ACHN (cell line): ENCODE measurements at regions not wholly inside any gene's neighbourhood (a gene's known extent, or its start where the extent isn't known, plus 50 kb on each side); places are given as distances from the start of the nearest gene placed in this dataset.

Experiments
- DNase-seq: peaks from one replicate; pipeline ENCODE4 v3.0.0-alpha.2; 2015
- in situ Hi-C: cut with HindIII; loops from 2 replicates; pipeline ENCODE4 v1.10.0; 2017; ENCODE audit warnings: low sequenced_read_pairs, low pct_ligation_motif_present, low pct_unique_long_range_greater_than_20kb

GRCh38 chr2:3138621-3139020 is 239.0 kb downstream of the EIPR1 start:
- in situ Hi-C loops: no loop called here
- no peak for DNase-seq

GRCh38 chr2:3137651-3138300 is 239.8 kb downstream of the EIPR1 start:
- DNase-seq: no peak

DNA sequence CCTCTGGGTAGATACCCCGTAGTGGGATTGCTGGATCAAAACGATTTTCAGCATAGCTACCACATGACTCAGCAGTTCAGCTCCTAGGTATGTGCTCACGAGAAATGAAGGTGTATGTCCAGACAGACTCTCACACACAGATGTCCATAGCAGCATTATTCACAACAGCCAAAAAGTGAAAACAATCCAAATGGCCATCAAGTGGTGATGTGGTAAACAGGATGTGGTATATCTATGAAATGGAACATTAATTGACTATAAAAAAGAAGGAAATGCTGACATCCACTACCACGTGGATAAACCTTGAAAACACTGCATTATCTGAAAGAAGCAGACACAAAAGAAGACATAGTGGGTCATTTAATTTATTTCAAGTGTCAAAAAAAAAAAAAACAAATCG is 241.9 kb downstream of the EIPR1 start:
- no peak for DNase-seq
- in situ Hi-C loops: no loop called here

More at GRCh38 chr2:3137651-3138300, 239.8 kb downstream of the EIPR1 start:
- in situ Hi-C loops: no loop called here

DNA sequence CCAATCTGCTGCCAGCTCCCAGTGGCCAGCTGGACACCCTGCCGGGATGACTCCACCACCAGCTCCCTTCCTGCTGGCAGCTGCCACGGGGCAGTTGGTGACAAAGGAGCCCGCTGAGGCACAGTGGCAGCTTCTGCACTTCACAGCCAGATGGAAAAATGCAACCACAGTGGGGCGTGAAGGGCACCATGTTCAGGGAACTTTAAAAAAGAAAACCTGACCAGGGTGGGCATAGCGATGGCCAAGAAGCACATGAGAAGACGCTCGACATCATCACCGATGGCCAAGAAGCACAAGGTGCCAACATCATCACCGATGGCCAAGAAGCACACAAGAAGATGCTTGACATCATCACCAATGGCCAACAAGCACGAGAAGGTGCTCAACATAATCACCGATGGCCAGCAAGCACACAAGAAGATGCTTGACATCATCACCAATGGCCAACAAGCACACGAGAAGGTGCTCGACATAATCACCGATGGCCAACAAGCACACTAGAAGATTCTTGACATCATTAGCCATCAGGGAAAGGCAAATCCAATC is 243.5 kb downstream of the EIPR1 start:
- DNase-seq: no peak
- in situ Hi-C loops: no loop called here

- no peak for DNase-seq
- in situ Hi-C loops: no loop called here
Observed at GRCh38 chr2:3132966-3133365, 244.7 kb downstream of the EIPR1 start.

- DNase-seq: no peak
- in situ Hi-C loops: no loop called here
Observed at GRCh38 chr2:3132466-3132865, 245.2 kb downstream of the EIPR1 start.

- no peak for DNase-seq
- in situ Hi-C loops: no loop called here
Observed at GRCh38 chr2:3131636-3132326, 245.8 kb downstream of the EIPR1 start.

GRCh38 chr2:3130889-3131635 is 246.6 kb downstream of the EIPR1 start:
- no peak for DNase-seq
- in situ Hi-C loops: no loop called here

- in situ Hi-C loops: no loop called here
- no peak for DNase-seq
Observed at GRCh38 chr2:3130444-3130843, 247.2 kb downstream of the EIPR1 start.

DNA sequence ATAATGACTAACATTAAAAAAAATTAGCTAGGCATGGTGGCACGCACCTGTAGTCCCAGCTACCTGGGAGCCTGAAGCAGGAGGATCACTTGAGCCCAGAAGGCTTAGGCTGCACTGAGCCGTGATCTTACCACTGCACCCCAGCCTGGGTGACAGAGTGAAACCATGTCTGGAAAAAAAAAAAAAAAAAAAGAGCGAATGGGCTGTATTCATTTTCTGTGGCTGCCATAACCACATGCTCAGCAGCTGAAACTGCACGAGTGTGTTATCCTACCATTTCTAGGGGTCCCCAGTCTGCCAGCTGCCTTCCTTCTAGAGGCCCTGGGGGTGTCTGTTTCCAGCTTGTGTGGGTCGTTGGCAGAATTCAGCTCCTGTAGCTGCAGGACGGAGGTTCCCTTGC is 247.8 kb downstream of the EIPR1 start:
- in situ Hi-C loops: no loop called here
- DNase-seq: no peak

- no peak for DNase-seq
- in situ Hi-C loops: no loop called here
Observed at GRCh38 chr2:3128786-3129185, 248.8 kb downstream of the EIPR1 start.

- in situ Hi-C loops: no loop called here
- DNase-seq: no peak
Observed at GRCh38 chr2:3127710-3128109, 249.9 kb downstream of the EIPR1 start.

DNA sequence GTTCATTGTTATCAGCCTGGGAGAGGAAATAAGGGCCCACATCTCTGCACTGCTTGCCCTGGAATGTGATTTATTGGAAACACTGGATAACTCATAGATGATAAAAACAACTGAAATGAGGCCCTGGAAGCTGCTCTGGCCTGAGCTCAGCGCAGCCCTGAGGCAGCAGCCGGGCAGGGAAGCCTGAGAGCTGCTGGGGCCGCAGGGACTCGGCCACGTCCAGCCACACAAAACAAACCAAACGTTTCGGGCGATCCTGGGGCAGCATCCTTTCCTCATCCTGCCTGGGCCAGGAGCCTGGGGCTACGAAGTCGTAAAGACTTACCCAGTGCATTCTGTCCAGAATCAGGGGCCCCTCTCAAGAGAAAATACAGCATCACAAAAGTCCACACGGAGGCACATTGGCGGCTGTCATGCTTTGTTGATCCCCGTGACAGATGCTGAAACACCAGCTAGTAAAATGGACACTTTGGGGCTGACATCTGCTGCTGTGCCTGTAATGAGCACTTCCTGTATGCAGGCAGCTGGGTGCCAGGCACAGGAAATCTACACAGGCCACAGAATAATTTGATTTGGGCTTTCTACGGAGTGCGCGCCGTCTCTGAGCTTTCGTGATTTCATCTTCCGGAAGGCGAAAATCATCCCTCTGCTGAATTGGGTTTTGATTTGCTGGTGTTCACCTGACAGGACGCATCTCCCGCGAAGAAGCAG is 250.6 kb downstream of the EIPR1 start:
- no peak for DNase-seq

GRCh38 chr2:3126171-3126910 is 251.3 kb downstream of the EIPR1 start:
- in situ Hi-C loops: no loop called here
- no peak for DNase-seq

More for the DNA sequence above, 250.6 kb downstream of the EIPR1 start:
- in situ Hi-C loops: no loop called here

- in situ Hi-C loops: no loop called here
- DNase-seq: no peak
Observed at GRCh38 chr2:3125761-3126130, 251.9 kb downstream of the EIPR1 start.

DNA sequence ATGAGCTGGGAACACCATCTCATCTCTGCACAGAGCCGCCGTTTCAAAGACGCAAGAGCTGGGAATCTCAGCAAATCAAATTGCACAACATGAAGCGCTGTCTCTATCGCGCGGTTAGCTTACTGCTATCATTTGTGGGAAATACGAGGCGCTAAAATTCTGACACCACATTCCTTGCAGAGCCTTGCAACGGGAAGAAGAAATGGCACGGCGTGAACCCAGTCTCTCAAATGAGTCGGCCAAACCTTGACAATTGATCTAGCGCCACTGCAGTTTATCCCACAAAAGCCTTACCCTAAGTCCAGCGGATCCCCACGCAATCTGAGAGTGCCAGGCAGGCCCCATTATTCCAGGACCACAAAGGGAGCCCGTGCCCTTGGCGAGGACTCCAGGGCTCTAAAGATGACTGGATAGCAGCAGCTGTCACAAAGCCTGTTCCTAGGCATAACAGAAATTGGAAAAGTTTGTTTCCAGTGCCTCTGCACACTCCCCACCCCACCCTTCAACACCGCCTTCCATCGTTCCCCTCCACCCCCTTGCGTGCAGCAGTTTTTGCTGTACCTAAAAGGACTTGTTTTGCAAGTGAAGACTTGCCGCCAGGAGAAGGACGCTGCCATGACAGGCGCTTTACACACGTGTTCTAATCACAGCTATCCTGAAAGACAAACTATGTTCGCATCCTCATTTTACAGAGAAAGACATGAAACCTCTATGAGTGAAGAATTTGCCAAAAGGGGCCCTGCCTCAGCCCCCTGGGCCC is 252.4 kb downstream of the EIPR1 start:
- DNase-seq: no peak
- in situ Hi-C loops: no loop called here

DNA sequence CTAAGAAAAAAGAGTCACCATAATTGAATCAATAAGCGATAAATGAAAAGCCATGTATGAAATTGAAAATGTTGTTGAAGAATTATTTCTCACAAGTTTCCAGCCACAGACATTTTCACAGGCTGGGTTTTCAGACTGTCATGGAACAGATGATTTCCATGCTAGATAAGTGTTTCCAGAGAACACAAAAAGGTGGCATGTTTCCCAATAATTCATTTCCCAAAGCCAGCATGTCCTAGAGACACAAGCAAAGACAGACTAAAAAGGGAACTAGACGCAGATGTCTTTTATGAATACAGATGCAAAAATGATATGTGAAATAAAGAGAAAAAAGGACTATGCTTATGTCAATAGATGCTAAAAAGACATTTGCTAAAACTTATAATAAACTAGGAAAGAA is 255.1 kb downstream of the EIPR1 start:
- in situ Hi-C loops: no loop called here
- DNase-seq: no peak

DNA sequence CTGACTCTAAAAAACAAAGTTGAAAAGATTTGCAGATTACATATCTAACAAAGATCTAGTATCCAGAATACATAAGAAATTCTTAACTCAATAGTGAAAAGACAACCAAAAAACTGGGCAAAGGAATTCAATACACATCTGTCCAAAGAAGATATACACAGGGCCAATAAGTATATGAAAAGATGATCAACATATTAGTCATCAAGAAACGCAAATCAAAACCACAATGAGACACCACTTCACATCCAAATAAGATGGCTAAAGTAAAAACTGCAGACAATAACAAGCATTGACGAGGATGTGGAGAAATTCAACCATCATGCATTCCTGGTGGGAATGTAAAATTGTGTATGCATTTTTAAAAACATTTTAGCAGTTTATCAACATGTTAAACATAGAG is 256.0 kb downstream of the EIPR1 start:
- no peak for DNase-seq
- in situ Hi-C loops: no loop called here
